H4 (cell line): ENCODE measurements at regions not wholly inside any gene's neighbourhood (a gene's known extent, or its start where the extent isn't known, plus 50 kb on each side); places are given as distances from the start of the nearest gene placed in this dataset.

ENCODE experiments used
- DNase-seq: peaks from one replicate; pipeline ENCODE4 v3.0.0-alpha.2; 2015; ENCODE audit warnings: low spot score

- no peak for DNase-seq
These were observed 280.8 kb downstream of the RERGL start for GRCh38 chr12:17809206-17809605.

- no peak for DNase-seq
These were observed 287.0 kb downstream of the RERGL start for GRCh38 chr12:17802657-17803641.

- no peak for DNase-seq
These were observed 296.1 kb downstream of the RERGL start for GRCh38 chr12:17793854-17794253.

- no peak for DNase-seq
These were observed 311.8 kb downstream of the RERGL start for GRCh38 chr12:17778242-17778641.

GRCh38 chr12:17763366-17763765 is 326.6 kb downstream of the RERGL start:
- DNase-seq = no peak

- no peak for DNase-seq
These were observed 330.0 kb downstream of the RERGL start for GRCh38 chr12:17759982-17760381.
